ENCODE measurements at regions not wholly inside any gene's neighbourhood (a gene's known extent, or its start where the extent isn't known, plus 50 kb on each side); places are given as distances from the start of the nearest gene placed in this dataset.
"Not testable (repeated sequence)": the region's sequence is repeated elsewhere in the genome, so short reads cannot be mapped to it uniquely, and the experiment has no call there.

DNA sequence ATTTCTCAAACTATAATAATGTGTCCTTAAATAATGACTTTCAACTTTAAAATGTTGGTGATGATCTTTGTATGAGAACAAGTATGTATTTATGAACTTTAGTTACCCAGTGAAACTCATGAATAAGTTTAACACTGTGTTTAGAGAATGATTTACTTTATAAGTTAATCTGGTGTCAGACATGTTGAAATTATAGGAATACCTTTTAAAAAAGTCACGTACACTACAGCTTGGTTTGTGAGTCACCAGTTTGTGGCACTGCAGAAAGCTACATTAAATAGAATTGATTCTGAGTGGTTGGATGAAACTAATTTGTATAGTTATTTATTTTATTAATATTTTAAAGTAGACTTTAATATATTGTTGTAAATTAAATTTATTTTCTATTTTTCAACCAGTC is 1366.2 kb upstream of the PCDH20 start:
- no peak for DNase-seq

DNA sequence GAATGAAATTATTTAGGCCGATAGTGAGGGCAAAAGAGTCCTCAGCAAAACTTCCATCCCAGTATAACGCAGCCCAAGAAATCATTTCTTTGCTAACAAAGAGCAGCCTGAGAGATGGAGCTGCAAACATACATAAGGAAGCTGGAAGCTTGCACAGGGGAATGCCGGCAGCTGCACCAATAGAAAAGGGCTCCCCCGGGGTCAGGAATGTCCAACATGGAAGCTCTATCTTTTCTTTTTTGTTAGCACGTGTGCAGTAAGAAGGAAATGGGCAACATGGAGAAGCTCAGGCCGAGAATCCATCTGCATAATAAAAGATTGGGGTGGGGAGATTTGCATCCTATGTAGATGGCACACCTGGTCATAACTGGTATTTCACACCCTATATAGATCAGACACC is 1363.5 kb upstream of the PCDH20 start:
- DNase-seq, result no peak

DNA sequence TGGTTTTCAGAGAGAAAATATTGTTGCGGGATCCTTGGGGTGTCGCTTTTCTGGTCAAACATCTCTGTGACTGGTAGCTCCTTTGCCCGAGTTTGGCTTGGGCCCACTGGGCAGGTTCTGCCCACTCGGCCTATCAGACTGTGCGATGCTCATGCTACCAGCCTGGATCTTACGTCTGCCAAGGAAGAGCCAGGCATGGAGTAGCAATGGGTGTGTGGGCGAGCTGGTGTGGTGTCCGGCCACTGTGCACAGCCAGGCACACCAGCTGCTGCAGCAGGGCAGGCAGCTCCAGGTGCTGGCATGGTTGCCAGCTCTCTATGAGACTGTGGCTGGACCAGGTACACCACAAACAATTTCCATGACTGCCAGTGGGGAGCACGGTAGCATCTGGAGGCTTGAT is 1351.8 kb upstream of the PCDH20 start:
- no peak for DNase-seq

DNA sequence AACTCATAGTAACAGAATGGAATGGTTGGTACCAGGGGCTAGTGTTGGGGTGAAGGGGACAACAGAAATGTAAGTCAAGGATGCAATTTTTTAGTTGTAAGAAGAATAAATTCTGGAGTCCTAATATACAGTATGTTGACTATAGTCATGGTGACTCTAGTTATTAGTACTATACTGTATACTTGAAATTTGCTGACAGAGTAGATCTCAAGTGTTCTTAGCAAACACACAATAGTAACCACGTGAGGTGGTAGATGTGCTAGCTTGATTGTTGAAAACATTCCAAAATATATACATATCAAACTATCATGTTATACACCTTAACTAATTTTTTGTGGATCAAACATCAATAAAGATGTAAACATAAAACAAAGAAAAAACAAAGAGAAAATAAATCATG is 1345.1 kb upstream of the PCDH20 start:
- no peak for DNase-seq

DNA sequence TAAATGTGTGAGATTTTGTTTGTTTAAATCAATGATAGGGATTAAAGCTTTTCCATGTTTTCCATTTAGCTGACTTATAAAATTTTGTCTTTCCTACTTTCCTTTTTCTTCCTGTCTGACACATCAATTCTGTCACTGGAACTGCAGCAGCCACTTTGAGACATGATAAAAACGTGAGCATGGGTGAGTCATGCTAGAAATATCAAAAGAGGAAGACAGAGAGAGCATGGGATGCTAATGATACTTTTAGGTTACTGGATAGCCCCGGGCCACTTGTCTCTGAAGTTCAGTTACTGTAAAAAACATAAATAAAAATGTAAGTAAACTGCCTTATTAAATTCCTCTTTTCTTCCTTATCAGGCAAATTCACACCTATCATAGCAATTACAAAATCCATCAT is 1332.0 kb upstream of the PCDH20 start:
- no peak for DNase-seq

- DNase-seq, result no peak
Observed at GRCh38 chr13:62747152-62747551, 1331.5 kb upstream of the PCDH20 start.

DNA sequence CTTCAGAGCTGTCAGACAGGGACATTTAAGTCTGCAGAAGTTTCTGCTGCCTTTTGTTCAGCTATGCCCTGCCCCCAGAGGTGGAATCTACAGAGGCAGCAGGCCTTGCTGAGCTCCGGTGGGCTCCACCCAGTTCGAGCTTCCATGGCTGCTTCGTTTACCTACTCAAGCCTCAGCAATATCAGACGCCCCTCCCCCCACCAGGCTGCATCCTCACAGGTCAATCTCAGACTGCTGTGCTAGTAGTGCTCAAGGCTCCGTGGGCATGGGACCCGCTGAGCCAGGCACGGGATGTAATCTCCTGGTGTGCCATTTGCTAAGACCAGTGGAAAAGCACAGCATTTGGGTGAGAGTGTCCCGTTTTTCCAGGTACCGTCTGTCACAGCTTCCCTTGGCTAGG is 1314.1 kb upstream of the PCDH20 start:
- DNase-seq, result not testable (repeated sequence)

DNA sequence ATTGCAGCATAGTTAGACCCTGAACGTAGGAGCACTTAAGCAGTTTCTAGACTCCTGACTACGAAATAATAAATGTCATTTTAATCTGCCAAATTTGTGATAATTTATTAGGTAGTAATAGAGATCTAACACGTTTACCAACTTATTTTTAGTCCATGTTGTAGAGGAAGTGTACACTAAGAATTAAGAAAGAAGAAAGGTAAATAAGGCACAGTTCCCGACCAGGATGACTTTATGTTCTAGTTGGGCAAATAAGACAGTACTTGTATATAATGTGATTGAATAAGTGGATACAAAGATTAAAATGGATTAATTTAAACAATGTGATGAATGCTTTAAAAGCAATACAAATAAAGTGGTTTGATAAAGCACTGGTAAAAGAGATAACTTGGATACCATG is 1306.2 kb upstream of the PCDH20 start:
- no peak for DNase-seq

DNA sequence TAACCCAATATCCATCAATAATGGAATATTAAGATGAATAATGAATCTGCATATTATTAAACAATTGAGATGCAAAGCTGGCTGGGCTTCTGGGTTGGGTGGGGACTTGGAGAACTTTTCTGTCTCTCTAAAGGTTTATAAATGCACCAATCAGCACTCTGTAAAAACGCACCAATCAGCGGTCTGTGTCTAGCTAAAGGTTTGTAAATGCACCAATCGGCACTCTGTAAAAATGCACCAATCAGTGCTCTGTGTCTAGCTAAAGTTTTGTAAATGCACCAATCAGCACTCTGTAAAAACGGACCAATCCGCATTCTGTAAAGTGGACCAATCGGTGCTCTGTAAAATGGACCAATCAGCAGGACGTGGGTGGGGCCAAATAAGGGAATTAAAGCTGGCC is 1296.3 kb upstream of the PCDH20 start:
- not testable (repeated sequence) for DNase-seq

DNA sequence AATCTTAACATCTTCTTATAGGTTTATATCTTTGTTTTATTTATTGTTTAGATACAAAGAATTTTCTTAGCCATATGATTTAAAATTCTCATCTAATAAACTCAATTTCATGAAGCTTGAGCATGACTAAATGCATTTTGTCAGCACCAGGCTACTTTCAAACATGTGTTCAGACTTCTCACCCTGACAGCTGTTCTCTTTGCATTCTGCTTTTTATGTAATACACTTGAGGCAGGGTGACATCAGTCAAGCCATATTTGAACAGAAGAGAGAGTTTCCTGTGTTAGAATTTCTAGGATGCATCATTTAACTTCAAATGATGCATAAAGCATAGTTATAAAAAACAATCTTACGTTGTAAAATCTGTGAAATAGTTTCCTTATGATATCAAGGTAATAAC is 1295.1 kb upstream of the PCDH20 start:
- no peak for DNase-seq

DNA sequence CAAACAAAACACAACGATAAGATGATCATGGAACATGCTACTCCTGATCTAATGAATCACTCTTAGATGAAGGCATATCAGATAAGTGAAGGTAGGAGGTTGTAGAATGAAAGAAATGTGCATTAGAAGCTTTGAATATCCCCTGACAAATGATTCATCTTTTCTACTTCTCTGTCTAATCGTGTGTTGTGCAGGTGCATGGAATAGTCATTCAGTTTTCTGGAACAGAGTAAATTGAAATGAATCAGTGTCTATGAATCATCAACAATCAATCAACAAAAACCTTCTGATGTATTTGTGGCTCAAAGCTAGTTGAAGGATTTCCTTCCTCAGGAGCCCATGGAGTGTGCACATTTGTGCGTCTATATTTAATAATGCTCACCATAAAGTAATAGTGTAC is 1290.4 kb upstream of the PCDH20 start:
- no peak for DNase-seq

DNA sequence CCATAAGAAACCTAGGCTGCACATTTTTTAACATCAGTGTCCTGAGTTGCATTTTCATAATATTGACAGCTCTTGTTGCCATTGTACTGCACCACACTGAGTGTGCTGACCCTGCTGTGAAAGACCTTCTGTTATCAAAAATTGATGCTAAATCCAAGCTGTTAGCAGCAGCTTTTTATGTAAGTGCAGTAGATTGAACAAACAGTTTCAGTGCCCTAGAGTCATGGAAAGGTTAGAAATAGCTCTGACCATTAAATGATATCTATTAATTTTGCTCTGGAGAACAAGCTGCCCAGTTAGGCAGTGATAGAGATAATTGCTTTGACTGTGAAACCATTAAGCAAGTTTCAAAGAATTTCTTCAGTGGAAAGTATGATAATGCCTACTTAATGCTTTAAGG is 1289.2 kb upstream of the PCDH20 start:
- no peak for DNase-seq

GRCh38 chr13:62702502-62702901 is 1286.9 kb upstream of the PCDH20 start:
- DNase-seq, result no peak

DNA sequence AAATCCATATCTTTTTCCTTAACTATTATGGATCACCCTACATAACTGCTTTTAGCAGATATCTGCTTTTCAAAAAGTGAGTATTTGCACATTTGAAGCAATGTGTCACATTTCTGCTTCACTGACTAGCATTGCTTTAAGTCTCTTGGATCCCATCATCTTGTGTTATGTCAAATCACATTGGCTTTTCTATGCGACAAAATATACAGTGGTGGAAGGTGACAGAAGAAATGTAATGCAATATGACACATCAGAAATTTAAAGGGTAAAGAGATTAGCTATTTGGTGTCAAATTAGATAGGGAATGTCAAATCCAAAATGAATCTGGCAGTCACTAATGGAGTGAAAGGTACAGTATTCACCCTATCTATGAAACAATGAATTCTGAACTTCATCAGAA is 1282.1 kb upstream of the PCDH20 start:
- DNase-seq, result no peak

- no peak for DNase-seq
Observed at GRCh38 chr13:62696490-62696889, 1280.8 kb upstream of the PCDH20 start.

GRCh38 chr13:62687732-62688131 is 1272.1 kb upstream of the PCDH20 start:
- DNase-seq, result no peak

DNA sequence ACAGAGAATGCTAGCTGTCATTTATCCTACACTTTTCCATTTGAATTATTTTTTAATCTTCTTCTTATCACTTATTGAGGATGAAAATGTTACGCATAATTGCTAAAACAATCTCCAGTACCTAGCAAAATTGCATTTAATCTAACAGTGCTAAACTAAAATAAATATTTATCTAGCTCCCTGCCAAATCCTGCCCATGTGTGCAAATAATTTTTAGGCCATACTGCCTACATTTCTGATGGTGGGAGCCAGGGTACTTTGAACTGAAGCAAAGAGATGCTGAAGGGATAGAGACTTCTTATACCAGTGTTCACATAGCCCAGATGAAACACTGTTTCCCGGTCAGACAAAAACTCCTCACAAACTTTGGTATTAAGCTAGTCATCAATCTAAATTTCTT is 1268.7 kb upstream of the PCDH20 start:
- DNase-seq, result no peak

GRCh38 chr13:62682788-62683187 is 1267.1 kb upstream of the PCDH20 start:
- DNase-seq, result no peak

DNA sequence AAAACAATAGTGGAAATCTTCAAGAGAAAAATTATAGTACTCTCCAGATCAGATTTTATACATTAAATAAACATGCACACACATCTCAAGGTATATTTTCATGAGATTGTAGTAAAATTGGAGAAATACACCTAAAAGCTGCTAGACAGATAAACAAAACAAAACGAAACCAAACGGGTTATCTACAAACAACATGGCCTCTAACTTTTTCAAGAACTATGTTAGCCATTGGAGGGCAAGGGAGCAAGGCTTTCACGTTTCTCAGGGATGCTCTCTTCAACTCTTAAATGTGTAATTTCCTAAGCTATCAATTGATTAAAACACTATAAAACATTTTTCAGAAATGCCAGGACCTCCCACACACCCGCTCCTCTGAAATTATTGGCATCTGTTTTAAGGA is 1262.4 kb upstream of the PCDH20 start:
- no peak for DNase-seq

GRCh38 chr13:62663767-62664166 is 1248.1 kb upstream of the PCDH20 start:
- no peak for DNase-seq

DNA sequence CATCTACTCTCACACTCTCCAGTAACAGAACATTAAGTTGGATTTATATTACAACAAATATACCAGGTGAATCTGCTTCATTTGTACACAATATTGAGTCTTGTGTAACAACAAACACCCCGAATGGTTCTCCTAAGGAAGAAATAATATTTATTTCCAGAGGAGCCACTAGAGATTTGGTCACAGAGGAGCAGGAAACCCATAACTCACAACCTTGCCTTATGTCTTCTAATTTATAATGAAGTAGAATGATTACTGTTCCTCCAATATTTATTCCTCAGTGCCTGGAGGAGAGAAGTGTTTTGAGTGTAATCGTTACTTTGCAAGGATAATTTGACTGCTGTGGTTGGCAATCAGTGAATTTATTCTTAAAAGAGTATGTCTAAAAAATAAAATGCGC is 1243.7 kb upstream of the PCDH20 start:
- no peak for DNase-seq

- no peak for DNase-seq
Observed at GRCh38 chr13:62653371-62653770, 1237.7 kb upstream of the PCDH20 start.

- no peak for DNase-seq
Observed at GRCh38 chr13:62643799-62644524, 1228.3 kb upstream of the PCDH20 start.

GRCh38 chr13:62643007-62643483 is 1227.4 kb upstream of the PCDH20 start:
- no peak for DNase-seq

GRCh38 chr13:62635161-62635560 is 1219.5 kb upstream of the PCDH20 start:
- DNase-seq, result no peak
